ENCODE measurements at regions not wholly inside any gene's neighbourhood (a gene's known extent, or its start where the extent isn't known, plus 50 kb on each side); places are given as distances from the start of the nearest gene placed in this dataset.

GRCh38 chr1:198032668-198033067, 115.5 kb downstream of the LHX9 start:
- no peak for DNase-seq

- no peak for DNase-seq
Measured at GRCh38 chr1:198040880-198041279, 115.9 kb upstream of the NEK7 start.

GRCh38 chr1:198042168-198042567, 114.6 kb upstream of the NEK7 start:
- no peak for DNase-seq

GRCh38 chr1:198047913-198048312, 108.9 kb upstream of the NEK7 start:
- no peak for DNase-seq

GRCh38 chr1:198054510-198054909, 102.3 kb upstream of the NEK7 start:
- no peak for DNase-seq

- DNase-seq: no peak
Measured at GRCh38 chr1:198056255-198056654, 100.5 kb upstream of the NEK7 start.

GRCh38 chr1:198064181-198064580, 92.6 kb upstream of the NEK7 start:
- DNase-seq: no peak

GRCh38 chr1:198068285-198068684, 88.5 kb upstream of the NEK7 start:
- DNase-seq: no peak

- no peak for DNase-seq
Measured at GRCh38 chr1:198072177-198072576, 84.6 kb upstream of the NEK7 start.

GRCh38 chr1:198075296-198075695, 81.5 kb upstream of the NEK7 start:
- DNase-seq: no peak

GRCh38 chr1:198079432-198079951, 77.3 kb upstream of the NEK7 start:
- DNase-seq: no peak

GRCh38 chr1:198082576-198082975, 74.2 kb upstream of the NEK7 start:
- no peak for DNase-seq

- DNase-seq: no peak
Measured at GRCh38 chr1:198083549-198083948, 73.2 kb upstream of the NEK7 start.

GRCh38 chr1:198084241-198084908, 72.4 kb upstream of the NEK7 start:
- DNase-seq: no peak

- DNase-seq: no peak
Measured at GRCh38 chr1:198086051-198086745, 70.6 kb upstream of the NEK7 start.

- DNase-seq: no peak
Measured at GRCh38 chr1:198087831-198088230, 69.0 kb upstream of the NEK7 start.

- DNase-seq: no peak
Measured at GRCh38 chr1:198088360-198089071, 68.3 kb upstream of the NEK7 start.

- DNase-seq: no peak
Measured at GRCh38 chr1:198096390-198096789, 60.4 kb upstream of the NEK7 start.

- no peak for DNase-seq
Measured at GRCh38 chr1:198099755-198100154, 57.0 kb upstream of the NEK7 start.

- DNase-seq: no peak
Measured at GRCh38 chr1:198101716-198102453, 54.9 kb upstream of the NEK7 start.

- DNase-seq: no peak
Measured at GRCh38 chr1:198102454-198102827, 54.4 kb upstream of the NEK7 start.

GRCh38 chr1:198105185-198105584, 51.6 kb upstream of the NEK7 start:
- no peak for DNase-seq
